Loucy (cell line): ENCODE measurements at regions not wholly inside any gene's neighbourhood (a gene's known extent, or its start where the extent isn't known, plus 50 kb on each side); places are given as distances from the start of the nearest gene placed in this dataset.
A peak's percentile ranks its signal among the peaks of the same experiment; 100 is the strongest.

Source experiments
- H2AFZ ChIP-seq: fragments of 200-600 bp; sonication (generic); 2 replicates; pipeline ENCODE4 v1.6.0; 2016; ENCODE audit warnings: antibody characterized with exemption, mild to moderate bottlenecking, low read length, moderate library complexity
- H3F3A ChIP-seq: fragments of 200-600 bp; 2 replicates; pipeline ENCODE4 v1.6.0; 2016; ENCODE audit warnings: antibody characterized with exemption, low read depth, mild to moderate bottlenecking
- H3K27me3 ChIP-seq: fragments of 200-600 bp; sonication (generic); 2 replicates; pipeline ENCODE4 v1.6.1; 2014; ENCODE audit warnings: low read length, mild to moderate bottlenecking; ENCODE audit not compliant: insufficient read depth, poor library complexity, severe bottlenecking
- H3K36me3 ChIP-seq: fragments of 200-600 bp; sonication (generic); 2 replicates; pipeline ENCODE4 v1.6.1; 2016; ENCODE audit warnings: low read length; ENCODE audit not compliant: insufficient read depth
- H3K4me1 ChIP-seq: fragments of 200-600 bp; sonication (generic); 2 replicates; pipeline ENCODE4 v1.5.1; 2014; ENCODE audit warnings: low read length, mild to moderate bottlenecking; ENCODE audit not compliant: insufficient read depth, poor library complexity, severe bottlenecking
- H3K4me2 ChIP-seq: fragments of 200-600 bp; sonication (generic); 2 replicates; pipeline ENCODE4 v1.6.0; 2014; ENCODE audit warnings: antibody characterized with exemption, low read length, low read depth, mild to moderate bottlenecking; ENCODE audit not compliant: poor library complexity, severe bottlenecking
- H3K4me3 ChIP-seq: fragments of 200-600 bp; sonication (generic); 2 replicates; pipeline ENCODE4 v1.5.1; 2014; ENCODE audit warnings: low read length, mild to moderate bottlenecking, mixed read lengths; ENCODE audit not compliant: poor library complexity, severe bottlenecking
- H3K79me2 ChIP-seq: fragments of 200-600 bp; sonication (generic); 2 replicates; pipeline ENCODE4 v1.6.1; 2014; ENCODE audit warnings: low read length; ENCODE audit not compliant: insufficient read depth
- H3K9ac ChIP-seq: fragments of 200-600 bp; sonication (generic); 2 replicates; pipeline ENCODE4 v1.6.0; 2014; ENCODE audit warnings: mild to moderate bottlenecking, low read depth, low read length, moderate library complexity; ENCODE audit not compliant: poor library complexity, severe bottlenecking
- H3K9me2 ChIP-seq: fragments of 200-600 bp; sonication (generic); replicated peaks from 2 replicates; pipeline ENCODE4 v1.6.1; 2016; ENCODE audit warnings: low read depth, low read length, mixed read lengths
- H3K9me3 ChIP-seq: fragments of 200-600 bp; sonication (generic); 2 replicates; pipeline ENCODE4 v1.6.1; 2014; ENCODE audit warnings: mild to moderate bottlenecking, antibody characterized with exemption, low read length, low read depth; ENCODE audit not compliant: insufficient read depth
- H4K20me1 ChIP-seq: fragments of 200-600 bp; sonication (generic); 2 replicates; pipeline ENCODE4 v1.6.0; 2014; ENCODE audit warnings: antibody characterized with exemption, low read length, mild to moderate bottlenecking; ENCODE audit not compliant: insufficient read depth, poor library complexity, severe bottlenecking
- EZH2phosphoT487 ChIP-seq: fragments of 200-600 bp; IDR thresholded peaks from 2 replicates; pipeline ENCODE4 v1.6.1; 2018; ENCODE audit warnings: antibody characterized with exemption, mild to moderate bottlenecking, moderate library complexity, borderline replicate concordance
- TF ChIP-seq, protein P1 (sequence below): fragments of 200-600 bp; sonication (generic); conservative IDR thresholded peaks from 2 replicates; pipeline ENCODE4 v1.5.1; 2014; ENCODE audit warnings: mild to moderate bottlenecking, antibody characterized with exemption, low read length

DNA sequence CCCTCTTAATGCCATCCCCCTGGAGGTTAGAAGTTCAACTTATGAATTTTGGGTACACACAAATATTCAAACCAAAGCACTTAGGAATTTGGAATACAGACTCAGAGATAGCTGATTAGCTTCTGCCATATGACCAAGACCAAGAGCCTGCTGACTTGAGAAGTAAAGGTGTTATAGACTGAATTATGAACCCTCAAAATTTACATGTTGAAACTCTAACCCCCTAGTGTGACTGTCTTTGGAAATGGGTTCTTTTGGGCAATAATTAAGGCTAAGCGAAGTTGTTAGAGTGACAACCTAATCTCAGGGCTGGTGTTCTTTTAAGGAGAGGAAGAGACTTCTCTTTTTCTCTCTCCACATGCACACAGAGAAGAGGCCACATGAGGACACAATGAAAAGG lies 151.2 kb downstream of the COX18 start:
- Histone ChIP-seq H3K9ac (no peak overlapping the region), H3K4me1 (no peaks in the 10 kb centered on the region), H3K27me3 (no peaks in the 10 kb centered on the region), H2AFZ (no peak overlapping the region), H3K79me2 (no peaks in the 10 kb centered on the region), H3K36me3 (no peaks in the 10 kb centered on the region), H3F3A (no peaks in the 10 kb centered on the region), H3K9me2 (no peaks in the 10 kb centered on the region), H4K20me1 (no peaks in the 10 kb centered on the region), H3K9me3 (no peaks in the 10 kb centered on the region), H3K4me2 (no peak overlapping the region), H3K4me3 (no peak overlapping the region)
- TF ChIP-seq, protein P1, sequence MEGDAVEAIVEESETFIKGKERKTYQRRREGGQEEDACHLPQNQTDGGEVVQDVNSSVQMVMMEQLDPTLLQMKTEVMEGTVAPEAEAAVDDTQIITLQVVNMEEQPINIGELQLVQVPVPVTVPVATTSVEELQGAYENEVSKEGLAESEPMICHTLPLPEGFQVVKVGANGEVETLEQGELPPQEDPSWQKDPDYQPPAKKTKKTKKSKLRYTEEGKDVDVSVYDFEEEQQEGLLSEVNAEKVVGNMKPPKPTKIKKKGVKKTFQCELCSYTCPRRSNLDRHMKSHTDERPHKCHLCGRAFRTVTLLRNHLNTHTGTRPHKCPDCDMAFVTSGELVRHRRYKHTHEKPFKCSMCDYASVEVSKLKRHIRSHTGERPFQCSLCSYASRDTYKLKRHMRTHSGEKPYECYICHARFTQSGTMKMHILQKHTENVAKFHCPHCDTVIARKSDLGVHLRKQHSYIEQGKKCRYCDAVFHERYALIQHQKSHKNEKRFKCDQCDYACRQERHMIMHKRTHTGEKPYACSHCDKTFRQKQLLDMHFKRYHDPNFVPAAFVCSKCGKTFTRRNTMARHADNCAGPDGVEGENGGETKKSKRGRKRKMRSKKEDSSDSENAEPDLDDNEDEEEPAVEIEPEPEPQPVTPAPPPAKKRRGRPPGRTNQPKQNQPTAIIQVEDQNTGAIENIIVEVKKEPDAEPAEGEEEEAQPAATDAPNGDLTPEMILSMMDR = no peak
- no peak for TF ChIP-seq EZH2phosphoT487

DNA sequence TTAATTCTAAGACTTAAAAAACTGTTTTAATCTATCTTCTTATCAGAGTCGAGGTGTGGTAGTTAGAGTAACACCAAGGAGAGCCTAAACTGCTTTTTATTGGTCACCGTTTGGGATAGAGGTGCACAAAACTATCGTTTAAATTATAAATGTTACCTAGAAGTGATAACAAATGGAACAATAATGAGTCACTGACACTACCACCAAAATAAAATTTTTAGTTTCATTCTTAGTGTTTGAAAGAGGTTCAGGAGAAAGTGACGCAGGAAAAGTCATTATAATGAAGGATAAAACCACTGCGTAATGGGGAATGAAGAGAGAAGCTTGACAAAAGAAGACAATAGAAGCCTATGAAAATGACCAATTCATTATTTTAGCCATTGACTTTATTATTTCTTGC lies 158.2 kb downstream of the COX18 start:
- no peak overlapping the region for H3K4me3 ChIP-seq
- no peaks in the 10 kb centered on the region for H4K20me1 ChIP-seq
- no peaks in the 10 kb centered on the region for H3K79me2 ChIP-seq
- no peak overlapping the region for H2AFZ ChIP-seq
- H3K9me3 ChIP-seq = no peaks in the 10 kb centered on the region
- TF ChIP-seq, protein P1 = no peak
- TF ChIP-seq EZH2phosphoT487 = no peak
- H3F3A ChIP-seq = no peaks in the 10 kb centered on the region
- no peaks in the 10 kb centered on the region for H3K36me3 ChIP-seq
- H3K9ac ChIP-seq = no peak overlapping the region
- no peaks in the 10 kb centered on the region for H3K4me1 ChIP-seq
- H3K27me3 ChIP-seq = no peaks in the 10 kb centered on the region
- H3K9me2 ChIP-seq = 0 out of 2 replicates have a peak, but pooled peaks cover 4% of the 10 kb centered on the region
- no peak overlapping the region for H3K4me2 ChIP-seq

DNA sequence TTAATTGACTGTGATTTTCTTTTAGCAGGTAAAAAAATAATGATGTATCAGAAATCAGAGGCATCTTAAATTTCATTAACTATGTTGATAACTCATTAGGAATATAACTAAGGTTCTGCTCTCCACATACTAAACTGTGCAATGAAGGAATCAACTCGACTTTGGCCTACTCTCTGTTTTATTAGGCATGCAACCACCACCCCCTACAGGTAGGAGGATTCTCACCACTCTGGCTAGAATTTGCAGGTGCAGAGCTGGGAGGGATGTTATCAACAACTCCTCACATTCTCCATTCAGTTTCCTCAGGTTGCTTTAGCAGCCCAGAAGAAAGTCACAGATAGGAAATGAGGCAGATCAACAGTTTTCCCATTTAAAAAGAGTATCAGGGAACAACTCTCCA lies 160.1 kb downstream of the COX18 start:
- H3K4me1 ChIP-seq = no peaks in the 10 kb centered on the region
- H3K27me3 ChIP-seq = no peaks in the 10 kb centered on the region
- no peak overlapping the region for H2AFZ ChIP-seq
- no peaks in the 10 kb centered on the region for H3K79me2 ChIP-seq
- no peak overlapping the region for H3K9ac ChIP-seq
- H3K4me2 ChIP-seq = no peak overlapping the region
- no peaks in the 10 kb centered on the region for H3K9me3 ChIP-seq
- H3K4me3 ChIP-seq = no peak overlapping the region
- TF ChIP-seq, protein P1 = peak; percentile 35; the same call in 1 of the 2 replicates
- no peak for TF ChIP-seq EZH2phosphoT487
- 0 out of 2 replicates have a peak, but pooled peaks cover 4% of the 10 kb centered on the region for H3K9me2 ChIP-seq
- H3F3A ChIP-seq = no peaks in the 10 kb centered on the region
- H3K36me3 ChIP-seq = no peaks in the 10 kb centered on the region
- no peaks in the 10 kb centered on the region for H4K20me1 ChIP-seq
